Central memory CD8-positive, alpha-beta T cell (primary cell): ENCODE measurements at regions not wholly inside any gene's neighbourhood (a gene's known extent, or its start where the extent isn't known, plus 50 kb on each side); places are given as distances from the start of the nearest gene placed in this dataset.
"Not testable (repeated sequence)": the region's sequence is repeated elsewhere in the genome, so short reads cannot be mapped to it uniquely, and the experiment has no call there.

ENCODE experiments used
- ATAC-seq: fragments of 150-1000 bp; cut with Tn5 transposase; replicated peaks from 2 replicates; pipeline ENCODE4 v1.10.0; 2022; ENCODE audit warnings: mild to moderate bottlenecking, moderate FRiP score, moderate number of reproducible peaks; ENCODE audit not compliant: poor library complexity, severe bottlenecking; ENCODE audit errors: extremely low read depth
- DNase-seq, 2 donors: peaks; one replicate each; pipeline ENCODE4 v3.0.0; 2021; ENCODE audit warnings: low spot score in 2 of 2
- H3K27ac Mint-ChIP-seq: one replicate; pipeline ENCODE4 v1.8.0; 2022; ENCODE audit warnings: low read depth, mild to moderate bottlenecking, moderate library complexity, mixed read lengths
- H3K27me3 Mint-ChIP-seq: one replicate; pipeline ENCODE4 v1.8.0; 2022; ENCODE audit warnings: mixed read lengths
- H3K36me3 Mint-ChIP-seq: one replicate; pipeline ENCODE4 v1.8.0; 2022; ENCODE audit warnings: mild to moderate bottlenecking, moderate library complexity, mixed read lengths; ENCODE audit not compliant: insufficient read depth
- H3K4me1 Mint-ChIP-seq: one replicate; pipeline ENCODE4 v1.8.0; 2022; ENCODE audit warnings: mixed read lengths
- H3K4me3 Mint-ChIP-seq: one replicate; pipeline ENCODE4 v1.8.0; 2022; ENCODE audit warnings: mild to moderate bottlenecking, moderate library complexity, mixed read lengths
- H3K9me3 Mint-ChIP-seq: one replicate; pipeline ENCODE4 v1.8.0; 2022; ENCODE audit warnings: mixed read lengths

DNA sequence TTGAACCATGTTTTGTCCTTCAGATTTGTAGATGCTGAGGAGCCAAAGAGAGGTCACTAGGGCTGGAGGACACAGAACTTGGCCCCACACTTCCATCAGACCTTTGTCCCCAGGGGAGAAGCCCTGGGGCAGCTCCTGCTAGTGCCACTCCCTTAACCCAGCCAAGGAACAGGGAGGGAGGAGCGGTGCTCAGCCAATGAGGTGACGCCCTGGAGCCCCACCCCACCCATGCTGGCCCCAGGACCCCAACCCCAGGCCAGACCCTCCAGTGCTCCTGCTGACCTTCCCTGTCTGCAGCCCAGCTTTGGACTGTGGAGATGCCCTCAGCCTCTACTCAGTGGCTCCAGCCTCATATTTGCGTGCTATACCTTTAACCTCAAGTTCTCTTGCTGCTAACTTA lies 1951.9 kb downstream of the FOXD4L5 start:
- not testable (repeated sequence) for H3K4me1 Mint-ChIP-seq, H3K4me3 Mint-ChIP-seq, ATAC-seq, H3K9me3 Mint-ChIP-seq, DNase-seq, H3K27me3 Mint-ChIP-seq, H3K36me3 Mint-ChIP-seq, H3K27ac Mint-ChIP-seq

DNA sequence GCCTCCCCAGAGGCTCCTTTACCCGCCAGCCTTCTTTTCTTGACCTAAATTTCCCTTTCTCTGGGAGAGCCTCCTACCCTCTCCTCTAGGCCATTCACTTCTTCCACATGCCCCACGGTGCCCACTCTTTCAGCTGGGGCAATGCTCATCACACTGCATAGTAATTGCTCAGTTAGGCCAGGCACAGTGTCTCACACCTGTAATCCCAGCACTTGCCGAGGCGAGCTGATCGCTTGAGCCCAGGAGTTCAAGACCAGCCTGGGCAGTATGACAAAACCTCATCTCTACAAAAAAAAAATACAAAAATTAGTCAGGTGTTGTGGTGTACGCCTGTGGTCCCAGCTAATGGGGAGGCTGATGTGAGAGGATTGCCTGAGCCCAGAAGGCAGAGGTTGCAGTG lies 1956.7 kb downstream of the FOXD4L5 start:
- not testable (repeated sequence) for H3K4me1 Mint-ChIP-seq, H3K9me3 Mint-ChIP-seq, DNase-seq, H3K4me3 Mint-ChIP-seq, ATAC-seq, H3K36me3 Mint-ChIP-seq, H3K27me3 Mint-ChIP-seq, H3K27ac Mint-ChIP-seq

DNA sequence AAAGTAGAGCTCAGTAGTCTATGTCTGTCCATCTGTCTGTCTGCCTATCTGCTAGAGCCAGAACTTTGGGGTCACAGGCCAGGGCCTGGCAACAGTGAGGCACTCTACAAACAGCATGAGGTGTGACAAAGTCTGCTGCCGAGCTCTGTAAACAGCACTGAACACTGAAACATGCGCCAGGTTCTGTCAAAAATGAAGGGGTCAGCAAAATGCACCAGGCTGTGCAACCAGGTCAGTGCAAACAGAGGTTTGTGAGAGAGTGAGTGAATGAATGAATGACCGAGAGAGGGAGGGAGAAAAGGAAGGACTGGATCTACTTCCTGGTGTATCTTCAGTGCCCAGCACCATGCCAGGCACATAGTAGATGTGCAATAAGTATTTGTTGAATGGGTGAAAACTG lies 1957.8 kb downstream of the FOXD4L5 start:
- not testable (repeated sequence) for H3K27ac Mint-ChIP-seq, H3K36me3 Mint-ChIP-seq, ATAC-seq, H3K27me3 Mint-ChIP-seq, H3K4me3 Mint-ChIP-seq, H3K4me1 Mint-ChIP-seq, DNase-seq, H3K9me3 Mint-ChIP-seq

DNA sequence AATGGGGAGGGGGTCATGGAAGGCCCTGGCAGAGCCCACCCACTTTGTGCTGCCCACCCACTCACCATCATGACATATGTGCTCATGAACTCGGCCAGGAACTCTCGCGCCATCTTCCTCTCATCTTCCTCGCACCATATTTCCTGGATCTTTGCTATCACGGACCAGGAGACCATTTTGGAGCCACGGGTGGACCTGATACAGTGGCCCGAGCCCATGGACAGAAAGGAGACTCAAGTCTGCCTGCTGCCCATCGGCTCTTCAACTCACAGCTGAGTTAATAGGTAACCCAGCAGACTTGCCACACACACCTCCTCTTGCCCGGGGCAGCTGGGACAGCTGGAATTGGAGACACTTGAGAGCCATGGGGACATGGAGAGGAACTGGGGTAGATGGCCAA lies 1958.3 kb downstream of the FOXD4L5 start:
- not testable (repeated sequence) for H3K9me3 Mint-ChIP-seq, DNase-seq, ATAC-seq, H3K36me3 Mint-ChIP-seq, H3K27me3 Mint-ChIP-seq, H3K27ac Mint-ChIP-seq, H3K4me1 Mint-ChIP-seq, H3K4me3 Mint-ChIP-seq

DNA sequence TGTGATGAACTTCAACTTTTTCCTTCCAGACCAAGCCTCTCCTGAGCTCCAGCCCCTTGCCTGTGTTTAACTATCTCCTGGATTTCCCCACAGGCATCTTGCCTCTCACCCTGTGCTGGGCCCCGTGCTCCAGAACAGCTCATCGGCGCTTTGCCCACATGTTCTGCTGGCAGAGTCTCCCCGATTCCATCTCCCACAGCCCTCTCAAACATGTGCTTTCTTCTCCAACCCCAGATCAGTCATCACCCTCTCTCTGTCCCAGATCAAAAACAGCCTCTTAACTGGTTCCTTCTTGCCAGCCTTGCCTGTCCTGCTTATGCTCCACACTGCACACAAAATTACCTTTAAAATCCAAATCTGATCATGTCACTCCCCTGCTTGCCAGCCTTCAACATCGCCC lies 1959.3 kb downstream of the FOXD4L5 start:
- H3K27me3 Mint-ChIP-seq, H3K27ac Mint-ChIP-seq, H3K4me1 Mint-ChIP-seq, H3K9me3 Mint-ChIP-seq, DNase-seq, H3K4me3 Mint-ChIP-seq, H3K36me3 Mint-ChIP-seq, ATAC-seq: not testable (repeated sequence)

DNA sequence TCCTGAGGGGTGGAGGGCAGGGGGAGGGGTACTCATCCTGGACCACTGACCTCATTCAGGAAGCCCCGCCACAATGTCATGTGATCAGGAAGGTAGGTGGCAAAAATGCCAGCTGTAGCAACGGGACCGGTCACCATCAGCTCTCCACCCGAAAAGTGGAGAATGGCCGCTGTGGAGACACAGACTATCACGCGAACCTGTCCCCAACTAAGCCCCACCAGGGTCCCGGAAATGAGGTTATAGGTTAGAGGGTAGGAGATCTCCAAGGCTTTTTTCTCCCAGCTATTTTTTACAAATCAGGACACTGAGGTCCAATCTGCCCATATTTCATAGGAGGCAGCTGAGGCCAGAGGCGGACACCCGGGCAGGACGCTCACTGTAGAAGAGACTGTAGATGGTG lies 1966.9 kb downstream of the FOXD4L5 start:
- H3K9me3 Mint-ChIP-seq, DNase-seq, H3K27ac Mint-ChIP-seq, H3K36me3 Mint-ChIP-seq, H3K4me3 Mint-ChIP-seq, ATAC-seq, H3K4me1 Mint-ChIP-seq, H3K27me3 Mint-ChIP-seq: not testable (repeated sequence)

DNA sequence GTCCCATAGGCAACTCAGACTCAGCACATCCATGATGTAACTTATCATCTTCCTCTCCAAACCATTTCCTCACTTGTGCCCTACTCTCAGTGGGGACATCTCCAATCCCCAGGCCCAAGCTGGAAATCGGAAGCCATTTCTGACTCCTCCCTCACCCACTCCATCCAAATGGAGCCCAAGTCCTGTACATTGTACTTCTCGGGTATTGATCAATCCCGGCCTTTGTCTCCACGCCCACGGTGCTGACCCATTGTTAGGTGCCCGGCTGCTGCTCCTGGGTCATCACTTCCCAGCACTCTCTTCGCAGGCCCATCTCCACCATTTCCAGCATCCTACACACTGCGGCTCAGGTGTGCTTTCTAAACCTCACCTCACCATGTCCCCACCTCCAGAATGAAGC lies 1969.6 kb downstream of the FOXD4L5 start:
- H3K4me3 Mint-ChIP-seq, H3K27ac Mint-ChIP-seq, H3K9me3 Mint-ChIP-seq, H3K36me3 Mint-ChIP-seq, ATAC-seq, DNase-seq, H3K27me3 Mint-ChIP-seq, H3K4me1 Mint-ChIP-seq: not testable (repeated sequence)

DNA sequence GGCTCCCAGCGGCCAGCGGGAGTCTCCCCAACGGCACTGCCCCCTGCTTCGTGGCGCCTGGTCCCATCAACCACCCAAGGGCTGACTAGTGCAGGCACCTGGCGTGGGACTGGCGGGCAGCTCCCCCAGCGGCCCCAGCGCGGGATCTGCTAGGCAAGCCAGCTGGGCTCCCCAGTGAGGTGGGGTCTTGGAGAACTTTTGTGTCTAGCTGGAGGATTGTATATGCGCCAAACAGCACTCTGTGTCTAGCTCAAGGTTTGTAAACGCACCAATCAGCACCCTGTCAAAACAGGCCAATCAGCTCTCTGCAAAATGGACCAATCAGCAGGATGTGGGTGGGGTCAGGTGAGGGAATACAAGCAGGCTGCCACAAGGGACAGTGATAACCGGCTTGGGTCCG lies 1988.2 kb downstream of the FOXD4L5 start:
- not testable (repeated sequence) for ATAC-seq, H3K4me1 Mint-ChIP-seq, H3K4me3 Mint-ChIP-seq, DNase-seq, H3K36me3 Mint-ChIP-seq, H3K27ac Mint-ChIP-seq, H3K9me3 Mint-ChIP-seq, H3K27me3 Mint-ChIP-seq

DNA sequence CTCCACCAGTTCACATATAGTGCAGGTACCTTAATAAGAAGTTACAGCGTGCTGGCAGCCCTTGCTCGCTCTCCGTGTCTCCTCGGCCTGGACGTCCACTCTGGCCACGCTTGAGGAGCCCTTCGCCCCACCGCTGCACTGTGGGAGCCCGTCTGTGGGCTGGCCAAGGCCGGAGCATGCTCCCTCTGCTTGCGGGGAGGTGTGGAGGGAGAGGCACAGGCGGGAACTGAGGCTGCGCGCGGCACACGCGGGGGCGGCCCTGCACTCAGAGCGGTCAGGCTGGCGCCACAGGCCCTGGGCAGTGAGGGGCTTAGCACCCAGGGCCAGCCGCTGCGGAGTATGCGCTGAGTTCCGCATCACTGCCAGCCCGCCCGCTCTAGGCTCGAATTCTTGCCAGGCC lies 1988.6 kb downstream of the FOXD4L5 start:
- H3K36me3 Mint-ChIP-seq, H3K27ac Mint-ChIP-seq, H3K4me1 Mint-ChIP-seq, DNase-seq, ATAC-seq, H3K9me3 Mint-ChIP-seq, H3K4me3 Mint-ChIP-seq, H3K27me3 Mint-ChIP-seq: not testable (repeated sequence)

DNA sequence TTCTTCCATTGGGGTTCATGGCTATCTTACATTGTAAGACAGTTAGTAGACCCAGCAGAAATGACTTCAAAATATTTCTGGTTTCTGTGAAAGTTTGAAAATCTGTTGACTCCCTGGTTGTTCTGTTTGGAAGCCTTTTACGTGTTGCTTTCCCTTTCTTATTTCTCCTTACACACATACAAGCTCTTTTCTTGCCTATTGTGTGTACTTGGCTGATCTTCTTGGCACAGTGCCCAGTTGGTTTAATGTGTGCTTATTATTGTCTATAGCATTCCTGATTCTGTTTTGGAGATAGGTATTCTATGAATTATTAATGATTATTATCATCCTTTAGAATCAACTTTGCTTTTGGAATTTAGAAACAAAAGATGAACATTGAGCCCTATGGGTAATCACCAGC lies 1995.0 kb downstream of the FOXD4L5 start:
- H3K4me3 Mint-ChIP-seq, H3K27ac Mint-ChIP-seq: not testable (repeated sequence)

More for the DNA sequence above, 1995.0 kb downstream of the FOXD4L5 start:
- ATAC-seq, DNase-seq, H3K36me3 Mint-ChIP-seq, H3K4me1 Mint-ChIP-seq, H3K27me3 Mint-ChIP-seq, H3K9me3 Mint-ChIP-seq: not testable (repeated sequence)
